LNCaP clone FGC (cell line): ENCODE measurements at regions not wholly inside any gene's neighbourhood (a gene's known extent, or its start where the extent isn't known, plus 50 kb on each side); places are given as distances from the start of the nearest gene placed in this dataset.

ENCODE experiments used
- DNase-seq: peaks from one replicate; pipeline ENCODE4 v3.0.0-alpha.2; 2011; ENCODE audit warnings: low read depth
- H3K4me3 ChIP-seq: 2 replicates; pipeline ENCODE4 v1.5.1; 2011; ENCODE audit warnings: mild to moderate bottlenecking, low read depth, low read length, control low read depth
- CTCF ChIP-seq: IDR thresholded peaks from 2 replicates; pipeline ENCODE4 v1.5.1; 2012; ENCODE audit warnings: mild to moderate bottlenecking; ENCODE audit not compliant: control insufficient read depth, insufficient read depth; ENCODE audit errors: extremely low read depth

- H3K4me3 ChIP-seq: no peak overlapping the region
- no peak for DNase-seq
- TF ChIP-seq CTCF: no peak
Measured at GRCh38 chr4:126466848-126467247, 1152.1 kb downstream of the FAT4 start.

GRCh38 chr4:126468144-126468543 lies 1153.4 kb downstream of the FAT4 start:
- no peak for DNase-seq
- no peak for TF ChIP-seq CTCF
- no peak overlapping the region for H3K4me3 ChIP-seq

- no peak for DNase-seq
- no peak overlapping the region for H3K4me3 ChIP-seq
- TF ChIP-seq CTCF: no peak
Measured at GRCh38 chr4:126470862-126471261, 1156.1 kb downstream of the FAT4 start.

GRCh38 chr4:126475730-126476129 lies 1157.0 kb upstream of the INTU start:
- H3K4me3 ChIP-seq: no peak overlapping the region
- DNase-seq: no peak
- TF ChIP-seq CTCF: no peak

- TF ChIP-seq CTCF: no peak
- no peak for DNase-seq
- H3K4me3 ChIP-seq: no peak overlapping the region
Measured at GRCh38 chr4:126479709-126480108, 1153.0 kb upstream of the INTU start.

- no peak for DNase-seq
- H3K4me3 ChIP-seq: no peak overlapping the region
- TF ChIP-seq CTCF: no peak
Measured at GRCh38 chr4:126482311-126482710, 1150.4 kb upstream of the INTU start.

- H3K4me3 ChIP-seq: no peak overlapping the region
- DNase-seq: no peak
- no peak for TF ChIP-seq CTCF
Measured at GRCh38 chr4:126486377-126486776, 1146.4 kb upstream of the INTU start.
